ENCODE measurements at regions not wholly inside any gene's neighbourhood (a gene's known extent, or its start where the extent isn't known, plus 50 kb on each side); places are given as distances from the start of the nearest gene placed in this dataset.

- no peak overlapping the region for H3K4me3 ChIP-seq (ENCODE audit: low read depth, low read length)
- TF ChIP-seq CTCF (IDR thresholded peaks at IDR 0.05; ENCODE audit: control insufficient read depth, extremely low read depth, insufficient read depth) = no peak
- DNase-seq (ENCODE audit: low read depth) = no peak
Observed at GRCh38 chr5:125143011-125143410, 396.6 kb upstream of the ZNF608 start.

- TF ChIP-seq CTCF (IDR thresholded peaks at IDR 0.05; ENCODE audit: control insufficient read depth, extremely low read depth, insufficient read depth) = no peak
- no peak for DNase-seq (ENCODE audit: low read depth)
- no peak overlapping the region for H3K4me3 ChIP-seq (ENCODE audit: low read depth, low read length)
Observed at GRCh38 chr5:125148076-125148475, 401.6 kb upstream of the ZNF608 start.

GRCh38 chr5:125148706-125149105, 402.3 kb upstream of the ZNF608 start:
- DNase-seq (ENCODE audit: low read depth) = no peak
- H3K4me3 ChIP-seq (ENCODE audit: low read depth, low read length) = no peak overlapping the region
- no peak for TF ChIP-seq CTCF (IDR thresholded peaks at IDR 0.05; ENCODE audit: control insufficient read depth, extremely low read depth, insufficient read depth)

- no peak for TF ChIP-seq CTCF (IDR thresholded peaks at IDR 0.05; ENCODE audit: control insufficient read depth, extremely low read depth, insufficient read depth)
- DNase-seq (ENCODE audit: low read depth) = no peak
- no peak overlapping the region for H3K4me3 ChIP-seq (ENCODE audit: low read depth, low read length)
Observed at GRCh38 chr5:125149110-125149509, 402.7 kb upstream of the ZNF608 start.

GRCh38 chr5:125149527-125149926, 403.1 kb upstream of the ZNF608 start:
- H3K4me3 ChIP-seq (ENCODE audit: low read depth, low read length) = no peak overlapping the region
- no peak for TF ChIP-seq CTCF (IDR thresholded peaks at IDR 0.05; ENCODE audit: control insufficient read depth, extremely low read depth, insufficient read depth)
- no peak for DNase-seq (ENCODE audit: low read depth)

- DNase-seq (ENCODE audit: low read depth) = no peak
- no peak for TF ChIP-seq CTCF (IDR thresholded peaks at IDR 0.05; ENCODE audit: control insufficient read depth, extremely low read depth, insufficient read depth)
- H3K4me3 ChIP-seq (ENCODE audit: low read depth, low read length) = no peak overlapping the region
Observed at GRCh38 chr5:125150041-125150669, 403.7 kb upstream of the ZNF608 start.

Measured in LNCaP clone FGC (cell line).